BLaER1 (cell line): ENCODE measurements at regions not wholly inside any gene's neighbourhood (a gene's known extent, or its start where the extent isn't known, plus 50 kb on each side); places are given as distances from the start of the nearest gene placed in this dataset.
"Not testable (repeated sequence)": the region's sequence is repeated elsewhere in the genome, so short reads cannot be mapped to it uniquely, and the experiment has no call there.

Experiments used
- H3K27ac ChIP-seq: shearing (Covaris generic); formaldehyde crosslinking; 2 replicates; pipeline ENCODE4 v1.8.1; 2022
- H3K27me3 ChIP-seq: shearing (Covaris generic); formaldehyde crosslinking; 2 replicates; pipeline ENCODE4 v1.8.1; 2022
- H3K36me3 ChIP-seq: shearing (Covaris generic); formaldehyde crosslinking; 2 replicates; pipeline ENCODE4 v1.8.1; 2022
- H3K4me1 ChIP-seq: shearing (Covaris generic); formaldehyde crosslinking; 2 replicates; pipeline ENCODE4 v1.8.1; 2022
- H3K4me2 ChIP-seq: shearing (Covaris generic); formaldehyde crosslinking; 2 replicates; pipeline ENCODE4 v1.8.1; 2022
- H3K4me3 ChIP-seq: shearing (Covaris generic); formaldehyde crosslinking; 2 replicates; pipeline ENCODE4 v1.8.1; 2022
- H3K9ac ChIP-seq: shearing (Covaris generic); formaldehyde crosslinking; 2 replicates; pipeline ENCODE4 v1.8.1; 2022
- H3K9me3 ChIP-seq: shearing (Covaris generic); formaldehyde crosslinking; 2 replicates; pipeline ENCODE4 v1.8.1; 2022
- H4K20me1 ChIP-seq: shearing (Covaris generic); formaldehyde crosslinking; 2 replicates; pipeline ENCODE4 v1.8.1; 2022
- Cebpa-rat ChIP-seq: shearing (Covaris generic); IDR thresholded peaks from 2 replicates; pipeline ENCODE4 v1.8.1; 2022

GRCh38 chr3:144677103-144677502 is 705.5 kb downstream of the DIPK2A start:
- no peaks in the 10 kb centered on the region for H3K27me3 ChIP-seq
- TF ChIP-seq Cebpa-rat = no peak

DNA sequence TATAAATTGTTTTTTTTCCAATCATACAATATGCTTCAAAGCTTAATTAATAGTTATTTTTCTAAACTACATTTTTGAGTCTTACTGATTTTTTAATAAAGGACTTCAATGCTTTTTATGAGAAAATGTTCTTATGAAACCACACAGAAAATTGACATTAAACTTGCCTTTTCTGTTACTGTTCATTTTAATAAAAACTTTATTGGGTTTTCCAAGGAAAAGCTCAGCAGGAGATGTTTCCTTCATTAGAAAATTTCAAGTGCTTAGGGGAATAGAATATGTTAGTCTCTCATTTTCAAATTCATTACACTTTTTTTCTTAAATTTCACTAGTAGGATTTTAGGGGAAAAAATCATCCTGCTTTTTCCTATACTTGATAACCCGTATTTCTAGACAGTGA is 711.4 kb downstream of the DIPK2A start:
- H3K4me2 ChIP-seq = no peak overlapping the region
- no peaks in the 10 kb centered on the region for H3K36me3 ChIP-seq
- H3K4me1 ChIP-seq = no peaks in the 10 kb centered on the region
- no peak overlapping the region for H3K9ac ChIP-seq
- H3K27me3 ChIP-seq = no peaks in the 10 kb centered on the region
- no peak overlapping the region for H3K4me3 ChIP-seq
- no peaks in the 10 kb centered on the region for H3K9me3 ChIP-seq
- TF ChIP-seq Cebpa-rat = no peak
- no peaks in the 10 kb centered on the region for H4K20me1 ChIP-seq
- no peak overlapping the region for H3K27ac ChIP-seq

More at GRCh38 chr3:144677103-144677502, 705.5 kb downstream of the DIPK2A start:
- Histone ChIP-seq H3K9ac (no peak overlapping the region), H3K36me3 (no peaks in the 10 kb centered on the region), H4K20me1 (no peaks in the 10 kb centered on the region), H3K9me3 (no peaks in the 10 kb centered on the region), H3K4me3 (no peak overlapping the region), H3K4me1 (no peaks in the 10 kb centered on the region), H3K4me2 (no peak overlapping the region), H3K27ac (no peak overlapping the region)

GRCh38 chr3:144687862-144688261 is 716.2 kb downstream of the DIPK2A start:
- H3K36me3 ChIP-seq = no peaks in the 10 kb centered on the region
- TF ChIP-seq Cebpa-rat = no peak
- no peak overlapping the region for H3K9ac ChIP-seq
- no peak overlapping the region for H3K4me2 ChIP-seq
- no peaks in the 10 kb centered on the region for H3K4me1 ChIP-seq
- H3K27ac ChIP-seq = no peak overlapping the region
- no peaks in the 10 kb centered on the region for H3K9me3 ChIP-seq
- no peaks in the 10 kb centered on the region for H4K20me1 ChIP-seq
- no peak overlapping the region for H3K4me3 ChIP-seq
- no peaks in the 10 kb centered on the region for H3K27me3 ChIP-seq

DNA sequence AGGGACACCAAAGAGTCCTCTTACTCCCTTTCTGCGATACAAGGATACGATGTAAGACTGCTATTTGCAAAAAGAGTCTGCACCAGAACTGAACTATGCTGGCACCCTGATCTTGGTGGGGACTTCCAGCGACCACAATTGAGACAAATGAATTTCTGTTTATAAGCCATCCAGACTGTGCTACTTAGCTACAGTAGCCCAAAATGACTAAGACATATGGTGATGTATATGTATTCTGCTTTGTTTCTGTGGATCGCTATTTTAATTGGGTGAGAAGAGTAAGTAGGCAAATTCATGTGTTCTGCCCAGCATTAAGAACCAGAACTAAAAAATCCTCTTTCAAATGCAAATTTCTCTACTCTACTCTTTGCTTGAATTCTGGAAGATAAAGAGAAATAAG is 720.9 kb downstream of the DIPK2A start:
- no peaks in the 10 kb centered on the region for H3K36me3 ChIP-seq
- no peaks in the 10 kb centered on the region for H3K4me1 ChIP-seq
- H3K27me3 ChIP-seq = no peaks in the 10 kb centered on the region
- no peak overlapping the region for H3K27ac ChIP-seq
- no peaks in the 10 kb centered on the region for H3K9me3 ChIP-seq
- no peaks in the 10 kb centered on the region for H4K20me1 ChIP-seq
- H3K4me2 ChIP-seq = no peak overlapping the region
- no peak for TF ChIP-seq Cebpa-rat
- no peak overlapping the region for H3K9ac ChIP-seq
- H3K4me3 ChIP-seq = no peak overlapping the region

GRCh38 chr3:144708437-144708836 is 736.8 kb downstream of the DIPK2A start:
- Histone ChIP-seq H3K4me3 (no peak overlapping the region), H3K36me3 (no peaks in the 10 kb centered on the region), H3K4me1 (no peaks in the 10 kb centered on the region), H3K9ac (no peak overlapping the region), H3K27ac (no peak overlapping the region), H3K4me2 (no peak overlapping the region), H3K9me3 (no peaks in the 10 kb centered on the region), H4K20me1 (no peaks in the 10 kb centered on the region), H3K27me3 (no peaks in the 10 kb centered on the region)
- TF ChIP-seq Cebpa-rat = no peak

DNA sequence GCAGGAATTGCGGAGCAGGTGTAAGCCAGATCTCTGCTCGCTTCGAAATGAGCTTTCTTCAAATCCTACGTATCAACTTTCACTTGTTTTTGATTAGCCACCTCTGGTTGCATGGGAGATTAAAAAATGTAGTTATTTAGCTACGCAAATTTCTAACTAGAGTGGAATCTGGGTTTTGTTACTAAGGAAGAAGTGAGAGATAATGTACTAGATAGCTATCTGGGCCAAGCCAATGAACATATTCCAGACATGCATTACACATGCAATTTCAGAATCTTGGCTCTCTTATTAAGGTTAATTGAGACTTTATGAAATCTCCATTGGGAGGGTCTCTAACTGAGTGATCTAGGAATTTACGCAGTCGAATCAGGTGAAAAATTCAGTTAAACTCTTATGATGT is 765.7 kb downstream of the DIPK2A start:
- Histone ChIP-seq H4K20me1 (no peaks in the 10 kb centered on the region), H3K4me2 (no peak overlapping the region), H3K36me3 (no peaks in the 10 kb centered on the region)

GRCh38 chr3:144743225-144743668 is 771.6 kb downstream of the DIPK2A start:
- Histone ChIP-seq H3K4me1 (no peaks in the 10 kb centered on the region), H3K27ac (no peak overlapping the region), H3K9me3 (no peaks in the 10 kb centered on the region), H4K20me1 (no peaks in the 10 kb centered on the region), H3K4me2 (no peak overlapping the region), H3K27me3 (no peaks in the 10 kb centered on the region), H3K9ac (no peak overlapping the region), H3K4me3 (no peak overlapping the region), H3K36me3 (no peaks in the 10 kb centered on the region)
- no peak for TF ChIP-seq Cebpa-rat

More for the DNA sequence above, 765.7 kb downstream of the DIPK2A start:
- TF ChIP-seq Cebpa-rat = no peak
- Histone ChIP-seq H3K9me3 (no peaks in the 10 kb centered on the region), H3K4me3 (no peak overlapping the region), H3K9ac (no peak overlapping the region), H3K27ac (no peak overlapping the region), H3K27me3 (no peaks in the 10 kb centered on the region), H3K4me1 (no peaks in the 10 kb centered on the region)

DNA sequence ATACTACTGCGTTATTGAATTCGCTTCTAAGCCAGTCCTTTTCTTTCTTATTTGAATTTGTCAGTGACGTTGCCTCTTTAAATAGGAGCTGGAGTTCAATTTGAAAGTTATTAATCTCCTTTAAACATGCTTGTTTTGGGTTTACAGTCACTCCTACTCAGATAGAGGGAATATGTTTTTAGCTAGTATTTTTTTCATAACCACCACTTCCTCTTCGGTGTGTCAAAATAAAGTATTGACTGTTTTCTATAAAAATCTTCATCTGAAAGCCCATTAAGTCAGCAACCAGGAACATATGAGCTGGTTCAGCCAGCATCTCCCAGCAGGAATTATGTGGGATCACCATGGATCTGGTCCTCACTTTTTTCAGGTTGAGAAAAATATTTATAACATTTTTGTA is 772.9 kb downstream of the DIPK2A start:
- H3K27me3 ChIP-seq = no peaks in the 10 kb centered on the region
- H3K9ac ChIP-seq = no peak overlapping the region
- TF ChIP-seq Cebpa-rat = no peak
- no peak overlapping the region for H3K27ac ChIP-seq
- no peak overlapping the region for H3K4me3 ChIP-seq
- no peaks in the 10 kb centered on the region for H3K36me3 ChIP-seq
- H4K20me1 ChIP-seq = no peaks in the 10 kb centered on the region
- H3K9me3 ChIP-seq = 0 out of 2 replicates have a peak, but pooled peaks cover under 1% of the 10 kb centered on the region
- no peak overlapping the region for H3K4me2 ChIP-seq
- H3K4me1 ChIP-seq = no peaks in the 10 kb centered on the region

DNA sequence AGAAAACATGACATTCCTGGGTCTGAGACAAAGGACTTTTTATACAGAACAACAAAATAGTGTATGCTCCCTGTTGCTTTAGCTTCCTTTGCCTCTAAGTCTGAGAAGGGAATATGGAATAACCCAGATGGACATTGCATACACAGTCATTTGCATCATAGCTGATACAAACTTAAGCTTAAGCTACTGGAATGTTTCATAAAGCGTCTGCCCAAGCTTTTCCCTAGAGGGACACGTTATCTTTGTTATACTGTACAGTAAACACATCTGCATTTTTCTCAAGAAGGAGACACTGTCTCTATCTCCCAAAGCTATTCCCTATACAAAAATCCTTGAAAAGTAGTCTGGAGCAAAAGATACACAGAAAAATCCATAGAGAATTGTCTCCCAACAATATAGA is 775.0 kb downstream of the DIPK2A start:
- no peaks in the 10 kb centered on the region for H4K20me1 ChIP-seq
- no peak overlapping the region for H3K4me3 ChIP-seq
- no peak overlapping the region for H3K27ac ChIP-seq
- H3K4me2 ChIP-seq = no peak overlapping the region
- H3K4me1 ChIP-seq = no peaks in the 10 kb centered on the region
- H3K9ac ChIP-seq = no peak overlapping the region
- H3K9me3 ChIP-seq = peaks cover 6% of the 10 kb centered on the region; the same call in 1 of the 2 replicates
- no peaks in the 10 kb centered on the region for H3K36me3 ChIP-seq
- no peaks in the 10 kb centered on the region for H3K27me3 ChIP-seq
- TF ChIP-seq Cebpa-rat = no peak

DNA sequence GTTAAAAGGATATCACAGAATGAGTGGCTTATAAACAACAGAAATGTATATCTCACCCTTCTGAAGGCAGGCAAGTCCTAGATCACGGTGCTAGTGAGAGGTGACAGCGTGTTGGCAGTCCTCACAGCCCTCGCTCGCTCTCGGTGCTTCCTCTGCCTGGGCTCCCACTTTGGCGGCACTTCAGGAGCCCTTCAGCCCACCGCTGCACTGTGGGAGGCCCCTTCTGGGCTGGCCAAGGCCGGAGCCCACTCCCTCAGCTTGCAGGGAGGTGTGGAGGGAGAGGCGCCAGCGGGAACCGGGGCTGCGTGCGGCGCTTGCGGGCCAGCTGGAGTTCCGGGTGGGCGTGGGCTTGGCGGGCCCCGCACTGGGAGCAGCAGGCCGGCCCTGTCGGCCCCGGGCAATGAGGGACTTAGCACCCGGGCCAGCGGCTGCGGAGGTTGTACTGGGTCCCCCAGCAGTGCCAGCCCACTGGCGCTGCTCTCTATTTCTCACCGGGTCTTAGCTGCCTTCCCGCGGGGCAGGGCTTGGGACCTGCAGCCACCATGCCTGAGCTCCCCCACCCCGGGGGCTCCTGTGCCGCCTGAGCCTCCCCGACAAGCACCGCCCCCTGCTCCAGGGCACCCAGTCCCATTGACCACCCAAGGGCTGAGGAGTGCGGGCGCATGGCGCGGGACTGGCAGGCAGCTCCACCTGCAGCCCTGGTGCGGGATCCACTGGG is 778.1 kb downstream of the DIPK2A start:
- not testable (repeated sequence) for H3K4me2 ChIP-seq, H3K4me3 ChIP-seq, H3K9me3 ChIP-seq, H3K9ac ChIP-seq, H3K36me3 ChIP-seq, H3K4me1 ChIP-seq, H3K27me3 ChIP-seq, H4K20me1 ChIP-seq, H3K27ac ChIP-seq
